Kidney (tissue), 13 donors: ENCODE measurements at regions not wholly inside any gene's neighbourhood (a gene's known extent, or its start where the extent isn't known, plus 50 kb on each side); places are given as distances from the start of the nearest gene placed in this dataset.

ENCODE experiments used
- DNase-seq, 5 donors: peaks; one replicate each; pipeline ENCODE4 v3.0.0-alpha.2; 2013 to 2020
- FAIRE-seq: peaks from 2 replicates; lab custom pipeline; 2012; peaks lifted over from hg19 to GRCh38; lab: Jason Lieb, UNC
- H3K27ac ChIP-seq, 2 donors: one replicate each; pipeline ENCODE4 v1.7.0; 2013; ENCODE audit warnings: low read depth in 2 of 2, low read length in 2 of 2, inconsistent platforms in 1 of 2
- H3K27me3 ChIP-seq: one replicate; pipeline ENCODE4 v1.7.1; 2013; ENCODE audit warnings: low read length, inconsistent platforms; ENCODE audit not compliant: control insufficient read depth, insufficient read depth
- H3K36me3 ChIP-seq, 3 donors: one replicate each; pipeline versions ENCODE4 v1.7.0 to v1.7.1; 2013; ENCODE audit warnings: low read length in 3 of 3, control low read depth in 1 of 3, inconsistent platforms in 1 of 3; ENCODE audit not compliant: insufficient read depth in 3 of 3, control insufficient read depth in 2 of 3
- H3K4me1 ChIP-seq, 3 donors: one replicate each; pipeline versions ENCODE4 v1.7.0 to v1.7.1; 2013; ENCODE audit warnings: low read length in 3 of 3, inconsistent platforms in 1 of 3, low read depth in 1 of 3; ENCODE audit not compliant: control insufficient read depth in 2 of 3, insufficient read depth in 2 of 3
- H3K4me3 ChIP-seq, 3 donors: one replicate each; pipeline versions ENCODE4 v1.7.0 to v1.8.1; 2013; ENCODE audit warnings: low read length in 3 of 3, control low read depth in 1 of 3, inconsistent platforms in 1 of 3
- H3K9ac ChIP-seq, 3 donors: one replicate each; pipeline versions ENCODE4 v1.7.0 to v1.7.1; 2013; ENCODE audit warnings: low read length in 3 of 3, control low read depth in 1 of 3, inconsistent platforms in 1 of 3
- H3K9me3 ChIP-seq, 3 donors: one replicate each; pipeline versions ENCODE4 v1.7.0 to v1.7.1; 2013; ENCODE audit warnings: low read length in 3 of 3, control low read depth in 1 of 3, inconsistent platforms in 1 of 3; ENCODE audit not compliant: control insufficient read depth in 2 of 3, insufficient read depth in 1 of 3
- CTCF ChIP-seq: IDR thresholded peaks from 3 replicates; pipeline ENCODE4 v1.5.1; 2012; ENCODE audit warnings: mild to moderate bottlenecking, moderate library complexity, borderline replicate concordance; ENCODE audit not compliant: insufficient read depth; ENCODE audit errors: extremely low read depth
- intact Hi-C: fragments of 100-400 bp; cut with DNase I; formaldehyde crosslinking; loops from one replicate; pipeline ENCODE4 v1.11.1; 2022
- donor health status: control.
- donor health status: control.
- donor health status: control.
- donor health status: control.
- donor health status: control.
- donor health status: DM: yes; HTN: yes; CAD: no.
- donor health status: Normal renal cell carcinoma (clear cell type).

- FAIRE-seq (no peak), DNase-seq (no peak)
- no peaks in the 10 kb centered on the region for H3K4me1 ChIP-seq
- intact Hi-C loops, result no loop called here
- TF ChIP-seq CTCF, result no peak
- no peaks in the 10 kb centered on the region for H3K27me3 ChIP-seq
- no peak overlapping the region for H3K27ac ChIP-seq
- H3K9me3 ChIP-seq, result no peaks in the 10 kb centered on the region
- no peak overlapping the region for H3K9ac ChIP-seq
- no peaks in the 10 kb centered on the region for H3K36me3 ChIP-seq
- H3K4me3 ChIP-seq, result no peak overlapping the region
Observed at GRCh38 chr10:80739328-80739727, 201.6 kb downstream of the SH2D4B start.

GRCh38 chr10:80739963-80740715 lies 202.4 kb downstream of the SH2D4B start:
- no peak overlapping the region for H3K27ac ChIP-seq
- H3K9me3 ChIP-seq, result no peaks in the 10 kb centered on the region
- H3K4me1 ChIP-seq, result no peaks in the 10 kb centered on the region
- FAIRE-seq (no peak), DNase-seq (no peak)
- intact Hi-C loops, result no loop called here
- H3K4me3 ChIP-seq, result no peak overlapping the region
- no peaks in the 10 kb centered on the region for H3K36me3 ChIP-seq
- H3K27me3 ChIP-seq, result no peaks in the 10 kb centered on the region
- no peak for TF ChIP-seq CTCF
- H3K9ac ChIP-seq, result no peak overlapping the region

- H3K36me3 ChIP-seq, result no peaks in the 10 kb centered on the region
- intact Hi-C loops, result no loop called here
- no peaks in the 10 kb centered on the region for H3K9me3 ChIP-seq
- FAIRE-seq (no peak), DNase-seq (no peak)
- H3K27ac ChIP-seq, result no peak overlapping the region
- H3K9ac ChIP-seq, result no peak overlapping the region
- H3K4me1 ChIP-seq, result no peaks in the 10 kb centered on the region
- TF ChIP-seq CTCF, result no peak
- H3K27me3 ChIP-seq, result no peaks in the 10 kb centered on the region
- H3K4me3 ChIP-seq, result no peak overlapping the region
Observed at GRCh38 chr10:80741278-80741677, 203.6 kb downstream of the SH2D4B start.

GRCh38 chr10:80750268-80750667 lies 212.6 kb downstream of the SH2D4B start:
- no peak for TF ChIP-seq CTCF
- no peak overlapping the region for H3K27ac ChIP-seq

More at GRCh38 chr10:80750268-80750667, 212.6 kb downstream of the SH2D4B start:
- H3K4me3 ChIP-seq, result no peak overlapping the region
- no peaks in the 10 kb centered on the region for H3K27me3 ChIP-seq
- no peaks in the 10 kb centered on the region for H3K36me3 ChIP-seq
- no peak overlapping the region for H3K9ac ChIP-seq
- FAIRE-seq (no peak), DNase-seq (no peak)
- no peaks in the 10 kb centered on the region for H3K9me3 ChIP-seq
- H3K4me1 ChIP-seq, result no peaks in the 10 kb centered on the region
- intact Hi-C loops, result no loop called here
